ENCODE measurements at regions not wholly inside any gene's neighbourhood (a gene's known extent, or its start where the extent isn't known, plus 50 kb on each side); places are given as distances from the start of the nearest gene placed in this dataset.
A peak's percentile ranks its signal among the peaks of the same experiment; 100 is the strongest.

- no peak for ATAC-seq
- H3K4me1 Mint-ChIP-seq = no peaks in the 10 kb centered on the region
- H3K9me3 Mint-ChIP-seq = peaks cover 3% of the 10 kb centered on the region
- H3K27me3 Mint-ChIP-seq = no peaks in the 10 kb centered on the region
- H3K4me3 Mint-ChIP-seq = no peak overlapping the region
- H3K27ac Mint-ChIP-seq = no peak overlapping the region
- H3K36me3 Mint-ChIP-seq = no peaks in the 10 kb centered on the region
Observed at GRCh38 chr7:85875398-85875797, 688.5 kb upstream of the SEMA3D start.

GRCh38 chr7:85866540-85866939, 679.7 kb upstream of the SEMA3D start:
- Mint-ChIP-seq H3K36me3 (no peaks in the 10 kb centered on the region), H3K27me3 (no peaks in the 10 kb centered on the region), H3K9me3 (peaks cover 5% of the 10 kb centered on the region), H3K4me3 (no peak overlapping the region), H3K27ac (no peak overlapping the region), H3K4me1 (no peaks in the 10 kb centered on the region)
- ATAC-seq = peak; percentile 12

- H3K36me3 Mint-ChIP-seq = no peaks in the 10 kb centered on the region
- no peak for ATAC-seq
- H3K27me3 Mint-ChIP-seq = no peaks in the 10 kb centered on the region
- H3K4me3 Mint-ChIP-seq = no peak overlapping the region
- no peaks in the 10 kb centered on the region for H3K9me3 Mint-ChIP-seq
- no peak overlapping the region for H3K27ac Mint-ChIP-seq
- no peaks in the 10 kb centered on the region for H3K4me1 Mint-ChIP-seq
Observed at GRCh38 chr7:85851571-85852193, 664.8 kb upstream of the SEMA3D start.

- no peaks in the 10 kb centered on the region for H3K4me1 Mint-ChIP-seq
- H3K4me3 Mint-ChIP-seq = no peak overlapping the region
- no peaks in the 10 kb centered on the region for H3K36me3 Mint-ChIP-seq
- no peak overlapping the region for H3K27ac Mint-ChIP-seq
- H3K27me3 Mint-ChIP-seq = no peaks in the 10 kb centered on the region
- ATAC-seq = no peak
- no peaks in the 10 kb centered on the region for H3K9me3 Mint-ChIP-seq
Observed at GRCh38 chr7:85850381-85850780, 663.5 kb upstream of the SEMA3D start.

GRCh38 chr7:85840554-85840953, 653.7 kb upstream of the SEMA3D start:
- ATAC-seq = no peak
- H3K27me3 Mint-ChIP-seq = no peaks in the 10 kb centered on the region
- no peak overlapping the region for H3K27ac Mint-ChIP-seq
- no peak overlapping the region for H3K4me3 Mint-ChIP-seq
- H3K36me3 Mint-ChIP-seq = no peaks in the 10 kb centered on the region
- H3K4me1 Mint-ChIP-seq = no peaks in the 10 kb centered on the region
- H3K9me3 Mint-ChIP-seq = peaks cover 4% of the 10 kb centered on the region

GRCh38 chr7:85833066-85833465, 646.2 kb upstream of the SEMA3D start:
- Mint-ChIP-seq H3K4me3 (no peak overlapping the region), H3K4me1 (no peaks in the 10 kb centered on the region), H3K27me3 (no peaks in the 10 kb centered on the region), H3K36me3 (no peaks in the 10 kb centered on the region), H3K27ac (no peak overlapping the region), H3K9me3 (peaks cover 5% of the 10 kb centered on the region)
- ATAC-seq = no peak

GRCh38 chr7:85830982-85831381, 644.1 kb upstream of the SEMA3D start:
- no peaks in the 10 kb centered on the region for H3K4me1 Mint-ChIP-seq
- no peak overlapping the region for H3K27ac Mint-ChIP-seq
- no peaks in the 10 kb centered on the region for H3K27me3 Mint-ChIP-seq
- no peaks in the 10 kb centered on the region for H3K36me3 Mint-ChIP-seq
- no peak for ATAC-seq
- H3K4me3 Mint-ChIP-seq = no peak overlapping the region
- peaks cover 5% of the 10 kb centered on the region for H3K9me3 Mint-ChIP-seq

GRCh38 chr7:85829817-85830432, 643.1 kb upstream of the SEMA3D start:
- no peak for ATAC-seq

GRCh38 chr7:85829176-85829575, 642.3 kb upstream of the SEMA3D start:
- ATAC-seq = no peak
- Mint-ChIP-seq H3K9me3 (peaks cover 3% of the 10 kb centered on the region), H3K27me3 (no peaks in the 10 kb centered on the region), H3K4me1 (no peaks in the 10 kb centered on the region), H3K36me3 (no peaks in the 10 kb centered on the region), H3K27ac (no peak overlapping the region), H3K4me3 (no peak overlapping the region)

More at GRCh38 chr7:85829817-85830432, 643.1 kb upstream of the SEMA3D start:
- peaks cover 5% of the 10 kb centered on the region for H3K9me3 Mint-ChIP-seq
- no peak overlapping the region for H3K27ac Mint-ChIP-seq
- H3K27me3 Mint-ChIP-seq = no peaks in the 10 kb centered on the region
- no peaks in the 10 kb centered on the region for H3K36me3 Mint-ChIP-seq
- H3K4me3 Mint-ChIP-seq = no peak overlapping the region
- H3K4me1 Mint-ChIP-seq = no peaks in the 10 kb centered on the region

- no peaks in the 10 kb centered on the region for H3K4me1 Mint-ChIP-seq
- ATAC-seq = no peak
- H3K36me3 Mint-ChIP-seq = no peaks in the 10 kb centered on the region
- H3K27ac Mint-ChIP-seq = no peak overlapping the region
- H3K27me3 Mint-ChIP-seq = no peaks in the 10 kb centered on the region
- H3K4me3 Mint-ChIP-seq = no peak overlapping the region
- H3K9me3 Mint-ChIP-seq = no peaks in the 10 kb centered on the region
Observed at GRCh38 chr7:85828614-85829013, 641.8 kb upstream of the SEMA3D start.

GRCh38 chr7:85823396-85824080, 636.7 kb upstream of the SEMA3D start:
- no peaks in the 10 kb centered on the region for H3K27me3 Mint-ChIP-seq
- ATAC-seq = no peak
- no peaks in the 10 kb centered on the region for H3K4me1 Mint-ChIP-seq
- no peak overlapping the region for H3K27ac Mint-ChIP-seq
- H3K4me3 Mint-ChIP-seq = no peak overlapping the region
- H3K36me3 Mint-ChIP-seq = no peaks in the 10 kb centered on the region
- H3K9me3 Mint-ChIP-seq = no peaks in the 10 kb centered on the region

- Mint-ChIP-seq H3K4me3 (no peak overlapping the region), H3K9me3 (no peaks in the 10 kb centered on the region), H3K36me3 (no peaks in the 10 kb centered on the region), H3K27ac (no peak overlapping the region), H3K4me1 (no peaks in the 10 kb centered on the region), H3K27me3 (no peaks in the 10 kb centered on the region)
- ATAC-seq = peak; percentile 49
Observed at GRCh38 chr7:85821926-85822325, 635.1 kb upstream of the SEMA3D start.

GRCh38 chr7:85820702-85821443, 634.0 kb upstream of the SEMA3D start:
- Mint-ChIP-seq H3K36me3 (no peaks in the 10 kb centered on the region), H3K27ac (no peak overlapping the region), H3K4me3 (no peak overlapping the region), H3K27me3 (no peaks in the 10 kb centered on the region), H3K9me3 (no peaks in the 10 kb centered on the region), H3K4me1 (no peaks in the 10 kb centered on the region)
- ATAC-seq = peak; percentile 54

GRCh38 chr7:85815526-85815925, 628.7 kb upstream of the SEMA3D start:
- Mint-ChIP-seq H3K4me3 (no peak overlapping the region), H3K27me3 (no peaks in the 10 kb centered on the region), H3K36me3 (no peaks in the 10 kb centered on the region), H3K9me3 (no peaks in the 10 kb centered on the region), H3K27ac (no peak overlapping the region), H3K4me1 (no peaks in the 10 kb centered on the region)
- no peak for ATAC-seq

- Mint-ChIP-seq H3K36me3 (no peaks in the 10 kb centered on the region), H3K4me3 (no peak overlapping the region), H3K27ac (no peak overlapping the region), H3K9me3 (no peaks in the 10 kb centered on the region), H3K4me1 (no peaks in the 10 kb centered on the region), H3K27me3 (no peaks in the 10 kb centered on the region)
- ATAC-seq = no peak
Observed at GRCh38 chr7:85806321-85806720, 619.5 kb upstream of the SEMA3D start.

All from stimulated activated memory B cell treated with anti-CD40 and anti-IgM and Interleukin-4, amounts not matched to agents 10 μg/mL and 1 μg/mL and 100 μg/mL, for 72 hours (primary cell).